ENCODE measurements at regions not wholly inside any gene's neighbourhood (a gene's known extent, or its start where the extent isn't known, plus 50 kb on each side); places are given as distances from the start of the nearest gene placed in this dataset.
"Not testable (repeated sequence)": the region's sequence is repeated elsewhere in the genome, so short reads cannot be mapped to it uniquely, and the experiment has no call there.

DNA sequence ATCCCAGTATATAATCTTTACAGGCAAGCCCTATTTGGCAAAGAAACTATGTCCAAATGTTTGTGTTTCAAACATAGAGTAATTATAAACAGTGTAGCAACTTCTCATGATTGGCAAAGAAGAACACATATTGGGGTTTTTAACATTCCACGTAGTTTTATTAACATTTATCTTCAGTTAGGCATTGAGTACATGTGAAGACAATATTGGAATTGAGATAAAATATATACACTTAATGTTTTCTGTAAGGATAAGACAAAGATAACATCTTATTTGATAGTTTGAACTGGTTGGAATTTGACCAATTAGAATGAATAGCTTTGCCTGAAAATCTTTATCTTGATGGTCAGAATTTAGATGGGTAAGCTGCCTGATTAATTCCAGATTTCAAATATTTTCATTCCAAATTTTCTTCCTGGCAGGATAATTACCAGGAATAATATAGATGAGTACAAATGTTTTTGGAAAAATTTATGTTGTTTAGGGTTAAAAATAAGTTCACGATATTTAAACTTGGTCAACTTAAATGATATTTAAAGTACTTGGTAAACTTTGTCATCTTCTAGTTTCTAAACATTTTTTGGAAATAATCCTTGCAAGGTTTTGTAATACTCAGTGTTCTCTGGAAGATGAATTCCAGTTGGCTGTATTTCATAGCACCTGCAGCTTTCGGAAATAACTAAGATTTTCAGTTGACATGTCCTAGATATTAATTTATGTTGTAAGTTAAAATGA is 536.5 kb upstream of the SPRY2 start:
- TF ChIP-seq, protein P1, sequence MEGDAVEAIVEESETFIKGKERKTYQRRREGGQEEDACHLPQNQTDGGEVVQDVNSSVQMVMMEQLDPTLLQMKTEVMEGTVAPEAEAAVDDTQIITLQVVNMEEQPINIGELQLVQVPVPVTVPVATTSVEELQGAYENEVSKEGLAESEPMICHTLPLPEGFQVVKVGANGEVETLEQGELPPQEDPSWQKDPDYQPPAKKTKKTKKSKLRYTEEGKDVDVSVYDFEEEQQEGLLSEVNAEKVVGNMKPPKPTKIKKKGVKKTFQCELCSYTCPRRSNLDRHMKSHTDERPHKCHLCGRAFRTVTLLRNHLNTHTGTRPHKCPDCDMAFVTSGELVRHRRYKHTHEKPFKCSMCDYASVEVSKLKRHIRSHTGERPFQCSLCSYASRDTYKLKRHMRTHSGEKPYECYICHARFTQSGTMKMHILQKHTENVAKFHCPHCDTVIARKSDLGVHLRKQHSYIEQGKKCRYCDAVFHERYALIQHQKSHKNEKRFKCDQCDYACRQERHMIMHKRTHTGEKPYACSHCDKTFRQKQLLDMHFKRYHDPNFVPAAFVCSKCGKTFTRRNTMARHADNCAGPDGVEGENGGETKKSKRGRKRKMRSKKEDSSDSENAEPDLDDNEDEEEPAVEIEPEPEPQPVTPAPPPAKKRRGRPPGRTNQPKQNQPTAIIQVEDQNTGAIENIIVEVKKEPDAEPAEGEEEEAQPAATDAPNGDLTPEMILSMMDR (IDR thresholded peaks at IDR 0.05; ENCODE audit: low read depth, low read length) = no peak
- no peak overlapping the region for H3K4me3 ChIP-seq (ENCODE audit: low read depth, low read length)

DNA sequence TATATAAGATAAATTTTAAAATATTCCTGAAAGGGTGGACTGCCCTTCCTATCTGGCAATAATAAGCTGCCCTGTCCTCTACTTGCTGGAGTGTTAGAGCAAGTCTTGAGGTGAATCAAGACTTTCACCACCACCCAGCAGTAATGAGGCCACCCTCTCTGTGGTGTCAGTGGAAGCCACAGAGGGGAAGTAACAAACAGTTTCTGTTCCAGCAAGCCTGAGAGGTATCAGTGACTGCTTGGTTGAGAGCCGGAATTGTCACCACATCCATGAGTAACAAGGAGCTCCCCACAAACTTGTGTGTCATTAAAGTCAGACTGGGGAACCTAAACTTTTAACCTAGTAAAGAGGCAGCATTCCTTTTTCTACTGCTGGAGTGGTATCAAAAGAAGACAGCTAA is 532.7 kb upstream of the SPRY2 start:
- TF ChIP-seq, protein P1 (IDR thresholded peaks at IDR 0.05; ENCODE audit: low read depth, low read length) = no peak
- no peak overlapping the region for H3K4me3 ChIP-seq (ENCODE audit: low read depth, low read length)

DNA sequence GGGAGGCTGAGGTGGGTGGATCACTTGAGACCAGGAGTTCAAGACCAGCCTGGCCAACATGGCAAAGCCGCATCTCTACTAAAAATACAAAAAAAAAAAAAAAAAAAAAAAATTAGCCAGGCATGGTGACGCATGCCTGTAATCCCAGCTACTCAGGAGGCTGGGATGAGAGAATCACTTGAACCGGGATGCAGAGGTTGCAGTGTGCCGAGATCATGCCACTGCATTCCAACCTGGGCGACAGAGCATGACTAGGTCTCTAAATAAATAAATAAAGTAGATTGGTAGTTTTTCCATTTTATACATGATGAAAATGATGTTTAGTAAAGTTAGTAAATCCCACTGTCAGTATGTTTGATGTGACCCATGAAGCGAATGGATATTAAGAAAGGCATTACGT is 531.0 kb upstream of the SPRY2 start:
- not testable (repeated sequence) for H3K4me3 ChIP-seq (ENCODE audit: low read depth, low read length)

DNA sequence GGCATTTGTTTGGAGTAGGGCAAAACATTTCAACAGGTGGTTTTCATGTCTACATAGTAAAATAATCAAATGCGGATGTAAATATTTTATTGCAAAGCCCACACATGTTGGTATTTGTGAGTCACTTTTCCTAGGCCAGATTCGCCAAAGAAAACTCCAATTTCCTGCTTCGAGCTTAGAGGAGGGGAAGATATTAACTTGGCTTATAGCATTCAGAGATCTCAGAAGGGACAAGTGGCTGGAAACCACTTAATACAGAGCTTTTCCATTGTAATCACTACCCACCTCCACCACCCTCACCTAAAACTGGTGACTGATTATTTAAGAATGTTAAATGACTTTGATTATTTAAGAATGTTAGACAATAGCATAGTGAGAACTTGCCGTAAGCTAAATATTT is 530.6 kb upstream of the SPRY2 start:
- no peak overlapping the region for H3K4me3 ChIP-seq (ENCODE audit: low read depth, low read length)
- TF ChIP-seq, protein P1 (IDR thresholded peaks at IDR 0.05; ENCODE audit: low read depth, low read length) = no peak

DNA sequence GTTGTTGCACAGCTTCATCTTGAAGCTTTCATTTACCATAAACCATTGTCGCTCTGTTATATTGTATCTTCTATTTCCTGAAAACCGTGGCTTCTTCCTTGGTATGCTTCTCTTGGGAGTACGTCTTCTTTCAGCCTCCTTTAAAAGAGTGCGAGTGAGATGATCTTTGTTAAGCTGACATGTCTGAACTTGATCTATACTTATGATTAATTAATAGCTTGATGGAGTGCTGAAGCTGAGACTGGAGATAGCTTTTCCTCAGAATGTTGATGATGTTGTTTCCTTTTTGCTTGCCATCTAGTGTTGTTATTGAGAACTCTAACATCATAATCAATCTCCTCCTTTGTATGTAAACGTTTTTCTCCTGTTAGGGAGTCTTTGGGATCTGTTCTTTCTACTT is 529.3 kb upstream of the SPRY2 start:
- TF ChIP-seq, protein P1 (IDR thresholded peaks at IDR 0.05; ENCODE audit: low read depth, low read length) = no peak
- H3K4me3 ChIP-seq (ENCODE audit: low read depth, low read length) = no peak overlapping the region

DNA sequence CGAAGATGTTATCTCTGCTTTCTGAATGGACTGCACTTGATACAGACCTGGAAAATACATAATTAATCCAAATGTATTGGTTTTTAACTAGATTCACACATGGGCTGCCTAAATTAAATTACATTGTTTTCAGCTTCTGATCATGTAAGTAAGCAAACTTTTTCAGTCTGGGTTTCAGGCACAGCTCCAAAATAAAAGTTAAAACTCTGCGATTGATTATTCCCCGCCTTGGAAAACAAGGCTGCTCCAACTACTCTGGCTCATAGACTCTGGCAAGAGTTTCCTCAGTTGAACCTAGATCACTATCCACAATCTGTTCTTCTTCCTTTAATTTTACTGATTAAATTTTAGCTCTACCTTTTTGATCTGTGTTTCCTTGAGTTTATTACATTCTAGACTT is 526.0 kb upstream of the SPRY2 start:
- H3K4me3 ChIP-seq (ENCODE audit: low read depth, low read length) = no peak overlapping the region
- TF ChIP-seq, protein P1 (IDR thresholded peaks at IDR 0.05; ENCODE audit: low read depth, low read length) = no peak

DNA sequence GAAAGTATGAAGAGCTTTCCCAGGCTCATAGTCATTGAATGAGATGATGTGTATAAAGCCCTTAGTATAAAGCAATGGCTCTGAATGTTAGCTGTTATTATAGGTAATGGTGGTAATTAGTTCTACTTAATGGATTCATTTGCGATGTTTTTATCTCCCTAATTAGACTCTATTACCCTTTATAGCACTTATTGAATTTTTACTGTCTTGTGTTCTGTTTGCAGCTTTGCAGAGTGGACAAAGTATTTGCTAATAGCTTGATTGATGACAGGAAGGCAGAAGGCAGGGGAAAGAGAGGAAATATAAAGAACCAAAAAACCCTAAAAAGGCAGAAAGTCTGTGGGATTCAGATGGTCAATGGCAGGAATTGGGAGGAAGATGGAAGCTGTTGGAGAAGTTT is 524.4 kb upstream of the SPRY2 start:
- no peak overlapping the region for H3K4me3 ChIP-seq (ENCODE audit: low read depth, low read length)
- TF ChIP-seq, protein P1 (IDR thresholded peaks at IDR 0.05; ENCODE audit: low read depth, low read length) = no peak

DNA sequence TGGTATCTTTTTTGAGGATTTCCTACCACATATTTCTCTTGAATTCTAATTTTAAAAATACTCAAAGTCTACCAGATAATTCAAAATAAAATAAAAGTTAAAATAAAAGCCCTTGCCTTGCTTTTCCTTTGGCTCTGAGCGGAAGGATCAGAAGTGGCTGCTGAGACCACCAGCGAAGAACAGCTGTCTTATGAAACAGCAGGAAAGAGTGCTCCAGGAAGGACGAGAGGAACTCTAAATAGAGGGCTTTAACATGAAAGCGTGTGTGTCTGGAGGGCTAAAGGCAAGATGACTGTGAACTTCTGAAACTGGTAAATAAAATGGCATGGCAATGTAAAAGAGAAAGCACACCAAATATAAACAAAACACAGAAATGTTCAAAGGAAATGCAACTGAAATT is 521.5 kb upstream of the SPRY2 start:
- no peak overlapping the region for H3K4me3 ChIP-seq (ENCODE audit: low read depth, low read length)
- TF ChIP-seq, protein P1 (IDR thresholded peaks at IDR 0.05; ENCODE audit: low read depth, low read length) = no peak

All from WI38 (cell line).